HG03439 (cell line): ENCODE measurements at regions not wholly inside any gene's neighbourhood (a gene's known extent, or its start where the extent isn't known, plus 50 kb on each side); places are given as distances from the start of the nearest gene placed in this dataset.

Source experiments
- ATAC-seq: cut with Tn5 transposase; IDR thresholded peaks from one replicate; pipeline ENCODE4 v1.9.1; 2021; ENCODE audit warnings: mild to moderate bottlenecking, moderate library complexity; ENCODE audit not compliant: unreplicated experiment

DNA sequence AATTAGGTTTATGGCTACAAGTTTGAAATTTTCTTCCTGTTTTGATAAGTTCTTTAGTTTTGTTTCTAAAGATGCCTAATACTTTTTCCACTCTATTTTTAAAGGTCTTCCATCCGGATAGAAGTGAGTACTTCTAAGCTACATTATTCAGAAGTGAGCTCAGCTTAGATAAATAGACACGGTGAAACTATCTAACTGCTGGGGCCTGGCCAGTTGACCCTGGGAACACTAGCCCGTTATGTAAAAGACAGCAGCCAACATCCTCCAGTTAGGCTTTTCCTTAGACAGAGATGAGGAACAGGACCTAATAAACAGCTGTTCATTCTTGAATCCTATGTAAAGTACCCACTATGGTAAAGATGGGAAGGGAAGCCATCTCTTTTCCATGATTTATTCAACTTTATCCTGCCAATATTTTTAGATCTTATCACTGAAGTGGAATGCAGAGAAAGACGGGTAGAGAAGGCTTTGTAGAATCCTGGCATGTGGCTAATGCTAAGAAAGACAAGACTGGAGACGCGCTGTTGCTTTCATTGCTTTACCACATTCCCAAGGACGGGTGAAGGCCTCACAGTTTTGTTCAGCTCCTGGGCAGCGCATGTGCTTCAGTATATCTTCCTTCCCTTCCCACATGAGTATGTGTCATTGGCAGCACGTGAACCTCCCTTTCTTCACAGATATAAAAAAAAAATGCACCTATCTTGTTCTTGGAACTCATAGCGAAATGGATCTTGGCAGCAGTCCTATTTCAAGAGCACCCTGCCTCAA, 340.0 kb upstream of the MEOX2 start:
- ATAC-seq, result no peak

GRCh38 chr7:16025696-16026095, 339.2 kb upstream of the MEOX2 start:
- no peak for ATAC-seq

- ATAC-seq, result no peak
Measured at GRCh38 chr7:16023503-16023902, 337.0 kb upstream of the MEOX2 start.

- ATAC-seq, result no peak
Measured at GRCh38 chr7:16023046-16023445, 336.6 kb upstream of the MEOX2 start.

GRCh38 chr7:16021851-16022250, 335.4 kb upstream of the MEOX2 start:
- ATAC-seq, result no peak

- no peak for ATAC-seq
Measured at GRCh38 chr7:16015981-16016380, 329.5 kb upstream of the MEOX2 start.

GRCh38 chr7:16014031-16014430, 327.5 kb upstream of the MEOX2 start:
- ATAC-seq, result no peak

- no peak for ATAC-seq
Measured at GRCh38 chr7:16007911-16008310, 321.4 kb upstream of the MEOX2 start.

- no peak for ATAC-seq
Measured at GRCh38 chr7:16004702-16005101, 318.2 kb upstream of the MEOX2 start.

DNA sequence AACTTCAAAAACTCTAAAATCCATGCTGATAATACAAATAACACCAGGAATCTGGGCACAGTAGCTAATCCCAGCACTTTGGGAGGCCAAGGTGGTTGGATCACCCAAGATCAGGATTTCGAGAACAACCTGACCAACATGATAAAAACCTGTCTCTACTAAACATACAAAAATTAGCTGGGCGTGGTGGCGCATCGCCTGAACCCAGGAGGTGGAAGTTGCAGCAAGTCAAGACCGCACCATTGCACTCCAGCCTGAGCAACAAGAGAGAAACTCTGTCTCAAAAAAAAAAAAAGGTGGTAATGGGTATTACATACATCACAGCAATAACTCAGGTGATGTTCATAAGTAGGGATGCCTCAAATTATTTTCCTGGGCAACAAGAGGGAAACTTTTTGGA, 315.0 kb upstream of the MEOX2 start:
- no peak for ATAC-seq

DNA sequence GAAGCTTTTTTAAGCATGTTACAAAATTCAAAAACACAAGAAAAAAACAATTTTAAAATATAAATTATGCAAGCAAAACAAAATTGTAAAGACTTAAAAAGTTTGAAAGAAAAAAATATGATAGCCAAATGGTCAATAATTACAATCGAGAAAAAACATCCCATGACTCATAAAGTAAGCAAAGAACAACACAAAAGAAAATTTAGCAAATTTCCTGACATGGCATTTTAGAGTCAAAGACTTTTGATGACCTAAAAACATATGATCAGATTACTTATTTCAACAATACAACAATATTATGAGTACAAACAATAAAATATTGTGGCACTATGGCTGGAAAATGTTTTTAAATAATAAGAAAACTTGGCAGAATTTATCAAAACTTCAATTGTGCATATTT, 312.1 kb upstream of the MEOX2 start:
- ATAC-seq, result no peak

- ATAC-seq, result no peak
Measured at GRCh38 chr7:15995027-15995426, 308.5 kb upstream of the MEOX2 start.

DNA sequence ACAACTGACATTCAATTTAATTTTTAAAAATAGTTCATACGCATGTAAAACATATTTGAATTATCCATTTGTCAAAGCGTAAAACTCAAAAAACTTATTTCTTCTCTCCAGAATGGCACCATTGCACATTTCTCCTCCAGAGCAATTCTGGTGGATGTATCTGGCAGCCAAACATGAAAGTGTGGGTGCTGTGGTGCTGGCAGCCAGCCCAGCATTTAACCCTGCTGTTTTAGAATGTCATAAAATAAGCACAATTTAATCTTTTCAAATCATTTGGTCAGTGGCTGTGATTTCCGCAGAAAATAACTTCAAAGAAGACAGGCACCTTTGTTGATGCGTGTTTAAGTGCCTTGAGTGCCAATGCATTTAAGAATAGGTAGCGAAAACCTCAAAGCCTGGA, 302.7 kb upstream of the MEOX2 start:
- no peak for ATAC-seq

- ATAC-seq, result no peak
Measured at GRCh38 chr7:15985587-15986384, 299.3 kb upstream of the MEOX2 start.

DNA sequence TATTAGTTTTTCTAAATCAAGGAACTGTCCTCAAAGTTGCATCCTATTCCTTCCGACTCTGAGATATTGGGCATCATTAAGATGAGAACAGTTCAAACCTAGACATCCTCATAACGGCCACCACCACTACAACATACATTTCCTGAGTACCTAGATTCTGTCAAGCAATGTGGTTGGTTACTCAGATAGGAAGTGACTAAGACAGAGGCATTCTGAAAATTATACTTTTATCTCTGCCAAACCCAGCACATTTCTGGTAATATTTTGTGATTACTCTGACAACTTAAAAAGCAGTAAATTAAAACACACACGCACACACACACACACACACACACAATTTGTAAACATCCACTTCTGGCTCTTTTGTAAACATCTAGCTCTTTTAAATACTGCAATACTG, 291.2 kb upstream of the MEOX2 start:
- ATAC-seq, result no peak

DNA sequence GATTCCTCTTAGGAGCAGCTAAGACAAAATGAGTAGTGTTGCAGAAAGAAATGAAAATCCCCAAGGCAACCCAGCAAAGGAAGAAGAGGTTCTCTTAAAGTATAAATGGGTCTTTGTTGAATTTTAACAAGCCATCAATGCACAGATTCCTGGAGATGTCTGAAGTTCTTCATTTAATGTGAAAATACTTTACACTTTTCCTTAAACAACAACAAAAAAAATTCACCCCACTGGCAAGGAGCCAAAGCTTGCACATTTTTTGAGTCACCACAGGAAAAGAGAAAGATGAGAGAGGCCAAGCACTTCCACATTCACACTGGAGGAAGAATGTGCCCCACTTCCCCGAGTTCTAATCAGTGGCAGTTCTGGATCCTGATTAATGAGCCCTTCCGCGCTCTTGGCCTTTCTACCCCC, 286.4 kb upstream of the MEOX2 start:
- no peak for ATAC-seq

GRCh38 chr7:15967551-15967950, 281.1 kb upstream of the MEOX2 start:
- no peak for ATAC-seq

- ATAC-seq, result no peak
Measured at GRCh38 chr7:15967121-15967520, 280.6 kb upstream of the MEOX2 start.

GRCh38 chr7:15963206-15963605, 276.7 kb upstream of the MEOX2 start:
- no peak for ATAC-seq

DNA sequence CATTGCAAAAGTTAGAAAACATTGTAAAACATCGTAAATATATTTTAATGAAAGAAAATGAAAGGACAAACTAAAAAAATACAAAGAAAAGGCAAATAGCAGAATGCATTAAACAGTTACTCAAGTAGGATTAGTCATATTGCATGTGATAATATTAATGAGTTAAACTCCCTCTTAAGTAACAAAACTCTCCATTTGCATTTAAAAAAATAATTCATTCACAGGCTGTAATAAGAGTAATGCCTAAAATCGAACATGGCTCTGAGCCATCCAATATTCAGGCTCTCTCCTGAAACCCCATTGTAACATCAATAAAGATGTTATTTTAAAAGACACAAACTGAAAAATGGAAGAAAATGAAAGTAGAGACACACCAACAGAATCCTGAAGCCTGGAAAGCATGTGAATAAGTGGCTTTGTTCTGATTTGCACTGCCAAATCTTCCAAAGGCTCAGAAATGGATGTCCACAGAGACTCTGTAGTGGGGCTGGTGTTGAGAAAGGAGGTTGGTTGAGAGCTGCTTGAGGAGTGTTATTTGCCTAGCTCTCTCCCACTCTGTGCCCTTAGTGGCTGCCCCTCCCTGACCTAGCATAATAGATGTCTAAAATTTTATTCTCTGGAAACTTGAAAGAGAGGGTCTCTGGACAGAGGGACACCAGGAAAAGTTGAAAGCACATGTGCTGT, 268.3 kb upstream of the MEOX2 start:
- no peak for ATAC-seq

DNA sequence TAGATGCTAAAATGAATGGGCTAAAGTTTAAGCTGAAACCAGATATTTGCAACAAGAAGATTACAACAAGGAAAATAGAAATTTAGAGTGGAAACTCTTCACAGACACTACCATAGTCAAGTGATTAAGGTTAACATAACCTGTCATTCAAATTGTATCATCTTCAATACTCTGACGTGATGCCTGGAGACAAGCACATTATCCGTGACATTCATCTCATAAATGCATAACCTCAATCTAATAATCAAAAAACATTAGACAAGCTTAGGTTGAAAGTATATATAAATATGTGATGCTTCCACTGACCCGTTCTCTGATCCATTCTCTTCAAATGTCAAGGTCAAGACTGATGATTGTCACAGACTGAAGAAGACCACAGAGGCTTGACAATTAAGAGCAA, 263.8 kb upstream of the MEOX2 start:
- no peak for ATAC-seq

GRCh38 chr7:15947754-15948153, 261.3 kb upstream of the MEOX2 start:
- no peak for ATAC-seq
